Left ventricle myocardium inferior (tissue), 1 donor: ENCODE measurements at regions not wholly inside any gene's neighbourhood (a gene's known extent, or its start where the extent isn't known, plus 50 kb on each side); places are given as distances from the start of the nearest gene placed in this dataset.

Experiments used
- DNase-seq: peaks from one replicate; pipeline ENCODE4 v3.0.0-alpha.2; 2020
- H3K27ac ChIP-seq: fragments of 200-600 bp; replicated peaks from 2 replicates; pipeline ENCODE4 v1.8.0; 2021
- H3K27me3 ChIP-seq: fragments of 200-600 bp; 2 replicates; pipeline ENCODE4 v1.8.0; 2021; ENCODE audit warnings: low read depth
- H3K36me3 ChIP-seq: fragments of 200-600 bp; 2 replicates; pipeline ENCODE4 v1.8.0; 2021
- H3K4me1 ChIP-seq: fragments of 200-600 bp; 2 replicates; pipeline ENCODE4 v1.8.0; 2021
- H3K4me3 ChIP-seq: fragments of 200-600 bp; 2 replicates; pipeline ENCODE4 v1.8.0; 2021; ENCODE audit warnings: mild to moderate bottlenecking, moderate library complexity
- H3K9me3 ChIP-seq: fragments of 200-600 bp; replicated peaks from 2 replicates; pipeline ENCODE4 v1.8.0; 2021
- intact Hi-C: fragments of 100-400 bp; cut with micrococcal nuclease; formaldehyde crosslinking; loops from one replicate; pipeline ENCODE4 v1.11.0; 2022
- TF ChIP-seq, protein P1 (sequence below): fragments of 200-600 bp; IDR thresholded peaks from 2 replicates; pipeline ENCODE4 v1.8.0; 2021; ENCODE audit warnings: antibody characterized with exemption, mild to moderate bottlenecking, borderline replicate concordance
- donor health status: DM: no; HTN: yes; CAD: no; lungs with severe emphysema.

- no peaks in the 10 kb centered on the region for H3K27me3 ChIP-seq
- TF ChIP-seq, protein P1, sequence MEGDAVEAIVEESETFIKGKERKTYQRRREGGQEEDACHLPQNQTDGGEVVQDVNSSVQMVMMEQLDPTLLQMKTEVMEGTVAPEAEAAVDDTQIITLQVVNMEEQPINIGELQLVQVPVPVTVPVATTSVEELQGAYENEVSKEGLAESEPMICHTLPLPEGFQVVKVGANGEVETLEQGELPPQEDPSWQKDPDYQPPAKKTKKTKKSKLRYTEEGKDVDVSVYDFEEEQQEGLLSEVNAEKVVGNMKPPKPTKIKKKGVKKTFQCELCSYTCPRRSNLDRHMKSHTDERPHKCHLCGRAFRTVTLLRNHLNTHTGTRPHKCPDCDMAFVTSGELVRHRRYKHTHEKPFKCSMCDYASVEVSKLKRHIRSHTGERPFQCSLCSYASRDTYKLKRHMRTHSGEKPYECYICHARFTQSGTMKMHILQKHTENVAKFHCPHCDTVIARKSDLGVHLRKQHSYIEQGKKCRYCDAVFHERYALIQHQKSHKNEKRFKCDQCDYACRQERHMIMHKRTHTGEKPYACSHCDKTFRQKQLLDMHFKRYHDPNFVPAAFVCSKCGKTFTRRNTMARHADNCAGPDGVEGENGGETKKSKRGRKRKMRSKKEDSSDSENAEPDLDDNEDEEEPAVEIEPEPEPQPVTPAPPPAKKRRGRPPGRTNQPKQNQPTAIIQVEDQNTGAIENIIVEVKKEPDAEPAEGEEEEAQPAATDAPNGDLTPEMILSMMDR = no peak
- DNase-seq = no peak
- H3K9me3 ChIP-seq = no peaks in the 10 kb centered on the region
- intact Hi-C loops = no loop called here
- no peak overlapping the region for H3K27ac ChIP-seq
- H3K4me3 ChIP-seq = no peak overlapping the region
- H3K36me3 ChIP-seq = no peaks in the 10 kb centered on the region
- no peaks in the 10 kb centered on the region for H3K4me1 ChIP-seq
These were observed 472.1 kb downstream of the DMRT2 start for GRCh38 chr9:1522219-1522767.

- no peak for DNase-seq
- Histone ChIP-seq H3K4me1 (no peaks in the 10 kb centered on the region), H3K36me3 (no peaks in the 10 kb centered on the region), H3K27ac (no peak overlapping the region), H3K27me3 (no peaks in the 10 kb centered on the region), H3K9me3 (peaks cover 4% of the 10 kb centered on the region), H3K4me3 (no peak overlapping the region)
- intact Hi-C loops = no loop called here
- TF ChIP-seq, protein P1 = no peak
These were observed 478.3 kb downstream of the DMRT2 start for GRCh38 chr9:1528456-1528855.

GRCh38 chr9:1530696-1531095 is 480.5 kb downstream of the DMRT2 start:
- Histone ChIP-seq H3K4me3 (no peak overlapping the region), H3K36me3 (no peaks in the 10 kb centered on the region), H3K27me3 (no peaks in the 10 kb centered on the region), H3K4me1 (no peaks in the 10 kb centered on the region), H3K27ac (no peak overlapping the region), H3K9me3 (peaks cover 4% of the 10 kb centered on the region)
- TF ChIP-seq, protein P1 = no peak
- intact Hi-C loops = no loop called here
- no peak for DNase-seq

GRCh38 chr9:1531424-1531823 is 481.3 kb downstream of the DMRT2 start:
- Histone ChIP-seq H3K27me3 (no peaks in the 10 kb centered on the region), H3K9me3 (peaks cover 4% of the 10 kb centered on the region), H3K4me1 (no peaks in the 10 kb centered on the region), H3K36me3 (no peaks in the 10 kb centered on the region), H3K4me3 (no peak overlapping the region), H3K27ac (no peak overlapping the region)
- DNase-seq = no peak
- TF ChIP-seq, protein P1 = no peak
- intact Hi-C loops = no loop called here

DNA sequence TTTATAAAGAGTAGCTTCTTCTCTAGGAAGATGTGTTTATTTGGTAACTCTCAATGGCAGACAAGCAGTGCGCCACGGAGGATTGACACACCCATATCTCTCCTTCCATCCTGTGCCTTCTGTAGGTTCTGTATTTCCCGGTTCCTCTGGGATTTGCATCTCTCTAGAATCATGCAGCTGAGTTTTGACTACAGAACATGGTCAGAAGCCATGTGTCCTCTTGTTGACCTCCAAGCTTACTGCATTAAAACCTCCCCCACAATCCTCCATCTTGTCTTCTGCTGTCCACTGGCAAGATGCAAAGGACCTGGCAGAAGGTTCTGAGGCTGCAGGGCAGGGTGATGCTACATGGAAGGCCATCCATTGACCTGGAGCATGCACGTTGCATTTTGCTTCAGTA is 482.0 kb downstream of the DMRT2 start:
- TF ChIP-seq, protein P1 = no peak
- Histone ChIP-seq H3K27me3 (no peaks in the 10 kb centered on the region), H3K4me1 (no peaks in the 10 kb centered on the region), H3K4me3 (no peak overlapping the region), H3K36me3 (no peaks in the 10 kb centered on the region), H3K27ac (no peak overlapping the region), H3K9me3 (peaks cover 4% of the 10 kb centered on the region)
- intact Hi-C loops = no loop called here
- DNase-seq = no peak
